Fibroblast of lung (primary cell): ENCODE measurements at regions not wholly inside any gene's neighbourhood (a gene's known extent, or its start where the extent isn't known, plus 50 kb on each side); places are given as distances from the start of the nearest gene placed in this dataset.

Source experiments
- EZH2 ChIP-seq: IDR thresholded peaks from 2 replicates; pipeline ENCODE4 v1.5.1; 2012; ENCODE audit warnings: low read length, control low read depth, mild to moderate bottlenecking; ENCODE audit errors: missing control alignments
- TF ChIP-seq, protein P1 (sequence below), 2 donors: IDR thresholded peaks in 1 of 2; conservative IDR thresholded peaks in 1 of 2; 1 replicate in 1 of 2; 2 replicates in 1 of 2; pipeline ENCODE4 v1.5.1; 2011 to 2012; ENCODE audit warnings: low read length in 2 of 2, control low read depth in 1 of 2, inconsistent platforms in 1 of 2, low read depth in 1 of 2, mild to moderate bottlenecking in 1 of 2

DNA sequence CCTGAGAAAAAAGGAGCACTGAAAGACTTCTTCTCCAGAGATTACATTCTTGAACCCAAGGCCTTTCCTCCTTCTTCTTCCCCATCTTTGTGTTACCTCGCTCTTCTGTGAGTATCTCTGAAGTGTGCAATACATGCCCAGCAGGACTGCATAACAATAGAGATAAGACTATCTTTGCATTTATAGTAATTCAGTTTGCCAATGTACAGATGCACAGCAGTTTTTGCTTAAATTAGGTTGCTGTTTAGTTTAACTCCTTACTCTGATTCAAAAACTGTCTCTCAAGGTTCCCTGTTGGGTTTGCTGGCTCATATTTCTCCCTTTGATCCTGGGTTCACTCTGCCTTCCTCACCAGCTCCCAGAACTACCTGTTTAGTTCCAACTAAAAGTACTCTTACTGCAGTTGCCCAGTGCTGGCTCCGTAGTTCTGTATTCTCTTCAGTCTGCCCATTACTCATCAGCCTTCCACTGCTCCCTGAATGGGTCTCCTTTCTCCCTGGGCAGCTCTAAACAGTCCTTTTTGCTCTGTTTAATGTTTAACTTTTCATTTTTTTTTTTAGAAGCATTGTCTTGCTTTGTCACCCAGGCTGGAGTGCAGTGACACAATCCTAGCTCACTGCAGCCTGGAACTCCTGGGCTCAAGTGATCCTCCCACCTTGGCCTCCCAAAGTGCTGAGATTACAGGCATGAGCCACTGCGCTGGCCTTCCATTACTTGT is 180.6 kb upstream of the CAND1 start:
- TF ChIP-seq, protein P1, sequence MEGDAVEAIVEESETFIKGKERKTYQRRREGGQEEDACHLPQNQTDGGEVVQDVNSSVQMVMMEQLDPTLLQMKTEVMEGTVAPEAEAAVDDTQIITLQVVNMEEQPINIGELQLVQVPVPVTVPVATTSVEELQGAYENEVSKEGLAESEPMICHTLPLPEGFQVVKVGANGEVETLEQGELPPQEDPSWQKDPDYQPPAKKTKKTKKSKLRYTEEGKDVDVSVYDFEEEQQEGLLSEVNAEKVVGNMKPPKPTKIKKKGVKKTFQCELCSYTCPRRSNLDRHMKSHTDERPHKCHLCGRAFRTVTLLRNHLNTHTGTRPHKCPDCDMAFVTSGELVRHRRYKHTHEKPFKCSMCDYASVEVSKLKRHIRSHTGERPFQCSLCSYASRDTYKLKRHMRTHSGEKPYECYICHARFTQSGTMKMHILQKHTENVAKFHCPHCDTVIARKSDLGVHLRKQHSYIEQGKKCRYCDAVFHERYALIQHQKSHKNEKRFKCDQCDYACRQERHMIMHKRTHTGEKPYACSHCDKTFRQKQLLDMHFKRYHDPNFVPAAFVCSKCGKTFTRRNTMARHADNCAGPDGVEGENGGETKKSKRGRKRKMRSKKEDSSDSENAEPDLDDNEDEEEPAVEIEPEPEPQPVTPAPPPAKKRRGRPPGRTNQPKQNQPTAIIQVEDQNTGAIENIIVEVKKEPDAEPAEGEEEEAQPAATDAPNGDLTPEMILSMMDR (conservative IDR thresholded peaks at IDR 0.05 in 1 of 2, IDR thresholded peaks at IDR 0.05 in 1 of 2; ENCODE audit: low read depth in 1 of 2, low read length in 2 of 2): no peak
- no peak for TF ChIP-seq EZH2
